ENCODE measurements at regions not wholly inside any gene's neighbourhood (a gene's known extent, or its start where the extent isn't known, plus 50 kb on each side); places are given as distances from the start of the nearest gene placed in this dataset.

- TF ChIP-seq GATA2 (IDR thresholded peaks at IDR 0.05; ENCODE audit: low read depth, low read length) (no peak), GATA3 (IDR thresholded peaks at IDR 0.05; ENCODE audit: low read depth, low read length) (no peak)
Measured at GRCh38 chr15:69979783-69980182, 117.9 kb downstream of the TLE3 start.
